IMR-90 (cell line): ENCODE measurements at regions not wholly inside any gene's neighbourhood (a gene's known extent, or its start where the extent isn't known, plus 50 kb on each side); places are given as distances from the start of the nearest gene placed in this dataset.

Source experiments
- ATAC-seq: fragments of 200-7000 bp; cut with Tn5 transposase; 2 replicates; pipeline ENCODE4 v1.9.1; 2020; ENCODE audit warnings: low read depth, mild to moderate bottlenecking, moderate library complexity
- BruUV-seq: library from RNA; stranded (reverse); fragments of 400-500 nt; replicated peaks from 2 replicates; lab custom pipeline; 2021; lab: Mats Ljungman, UMichigan
- CTCF ChIA-PET: fragments of 300-600 bp; formaldehyde crosslinking; extraction: SDS; loops from one replicate; lab custom pipeline; 2021; ENCODE audit warnings: antibody characterized with exemption; lab: Yijun Ruan, JAX
- POLR2A ChIA-PET: fragments of 300-600 bp; sonication (Branson Sonifier 250); formaldehyde crosslinking; loops from one replicate; lab custom pipeline; 2022; ENCODE audit warnings: antibody characterized with exemption; ENCODE audit not compliant: unreplicated experiment; lab: Charles Lee
- DNase-seq: peaks from one replicate; pipeline ENCODE4 v3.0.0; 2013
- H2AFZ ChIP-seq: replicated peaks from 2 replicates; pipeline ENCODE3; 2013; ENCODE audit warnings: low read length, mild to moderate bottlenecking; ENCODE audit not compliant: poor library complexity
- H2AK5ac ChIP-seq: 2 replicates; pipeline ENCODE4 v1.6.1; 2013; ENCODE audit warnings: low read depth, low read length, inconsistent platforms
- H2AK9ac ChIP-seq: replicated peaks from 2 replicates; pipeline ENCODE3; 2013; ENCODE audit warnings: mild to moderate bottlenecking, low read depth, low read length, moderate library complexity; ENCODE audit not compliant: poor library complexity
- H2BK120ac ChIP-seq: 2 replicates; pipeline ENCODE4 v1.6.1; 2013; ENCODE audit warnings: low read depth, low read length, inconsistent platforms
- H2BK15ac ChIP-seq: 3 replicates; pipeline ENCODE4 v1.6.1; 2013; ENCODE audit warnings: low read depth, low read length, inconsistent platforms
- H2BK20ac ChIP-seq: 2 replicates; pipeline ENCODE4 v1.6.1; 2013; ENCODE audit warnings: low read depth, mild to moderate bottlenecking, inconsistent platforms, low read length, moderate library complexity
- H2BK5ac ChIP-seq: 2 replicates; pipeline ENCODE4 v1.6.1; 2013; ENCODE audit warnings: mild to moderate bottlenecking, low read depth, low read length, inconsistent platforms; ENCODE audit not compliant: poor library complexity, severe bottlenecking
- H3K14ac ChIP-seq: replicated peaks from 2 replicates; pipeline ENCODE4 v1.6.1; 2013; ENCODE audit warnings: low read depth, low read length, inconsistent platforms
- H3K18ac ChIP-seq: 2 replicates; pipeline ENCODE4 v1.6.1; 2013; ENCODE audit warnings: low read depth, low read length, control low read depth
- H3K23ac ChIP-seq: 2 replicates; pipeline ENCODE4 v1.6.1; 2013; ENCODE audit warnings: low read depth, low read length, inconsistent platforms
- H3K27ac ChIP-seq: 2 replicates; pipeline ENCODE4 v1.5.1; 2013; ENCODE audit warnings: mild to moderate bottlenecking, control low read depth, low read length; ENCODE audit not compliant: insufficient read depth
- H3K27me3 ChIP-seq: 2 replicates; pipeline ENCODE4 v1.6.1; 2013; ENCODE audit warnings: low read length; ENCODE audit not compliant: control insufficient read depth, insufficient read depth
- H3K36me3 ChIP-seq: 2 replicates; pipeline ENCODE4 v1.6.1; 2013; ENCODE audit warnings: low read length, mixed read lengths; ENCODE audit not compliant: control insufficient read depth, insufficient read depth
- H3K4ac ChIP-seq: 2 replicates; pipeline ENCODE4 v1.6.1; 2013; ENCODE audit warnings: low read depth, low read length, inconsistent platforms
- H3K4me1 ChIP-seq: 2 replicates; pipeline ENCODE4 v1.6.1; 2013; ENCODE audit warnings: low read length, mixed read lengths; ENCODE audit not compliant: control insufficient read depth, insufficient read depth
- H3K4me2 ChIP-seq: 2 replicates; pipeline ENCODE4 v1.6.1; 2013; ENCODE audit warnings: low read depth, mild to moderate bottlenecking, control low read depth, low read length, moderate library complexity
- H3K4me3 ChIP-seq: 2 replicates; pipeline ENCODE4 v1.5.1; 2013; ENCODE audit warnings: low read depth, mild to moderate bottlenecking, control low read depth, low read length, moderate library complexity; ENCODE audit not compliant: insufficient read depth
- H3K56ac ChIP-seq: 2 replicates; pipeline ENCODE4 v1.6.1; 2013; ENCODE audit warnings: low read length, inconsistent platforms; ENCODE audit not compliant: insufficient read depth; ENCODE audit errors: extremely low read depth
- H3K79me1 ChIP-seq, 2 experiments: 2 replicates each; pipeline ENCODE4 v1.6.1; 2013; ENCODE audit warnings: low read length in 2 of 2, inconsistent platforms in 1 of 2, low read depth in 1 of 2
- H3K9ac ChIP-seq: 2 replicates; pipeline ENCODE4 v1.6.1; 2013; ENCODE audit warnings: low read depth, low read length, control low read depth
- H3K9me1 ChIP-seq: 2 replicates; pipeline ENCODE4 v1.6.1; 2013; ENCODE audit warnings: low read length, inconsistent platforms; ENCODE audit not compliant: insufficient read depth
- H3K9me3 ChIP-seq: 2 replicates; pipeline ENCODE4 v1.6.1; 2013; ENCODE audit warnings: low read length; ENCODE audit not compliant: control insufficient read depth, insufficient read depth
- H4K20me1 ChIP-seq: 2 replicates; pipeline ENCODE4 v1.6.1; 2013; ENCODE audit warnings: low read length, inconsistent platforms; ENCODE audit not compliant: insufficient read depth
- H4K5ac ChIP-seq: 2 replicates; pipeline ENCODE4 v1.6.1; 2013; ENCODE audit warnings: mild to moderate bottlenecking, low read depth, low read length, control low read depth
- H4K8ac ChIP-seq, 2 experiments: 2 replicates each; pipeline ENCODE4 v1.6.1; 2013; ENCODE audit warnings: low read depth in 2 of 2, low read length in 2 of 2, control low read depth in 1 of 2, inconsistent platforms in 1 of 2
- H4K91ac ChIP-seq: 2 replicates; pipeline ENCODE4 v1.6.1; 2013; ENCODE audit warnings: low read depth, low read length, inconsistent platforms; ENCODE audit not compliant: insufficient read depth
- FOS ChIP-seq: fragments of 150-350 bp; IDR thresholded peaks from 2 replicates; pipeline ENCODE4 v1.6.1; 2016; ENCODE audit warnings: low read depth, low read length
- MAFK ChIP-seq: IDR thresholded peaks from 2 replicates; pipeline ENCODE4 v1.6.1; 2012; ENCODE audit warnings: low read depth, low read length, improper control_type of control experiment
- RCOR1 ChIP-seq: IDR thresholded peaks from 2 replicates; pipeline ENCODE4 v1.6.1; 2012; ENCODE audit warnings: mild to moderate bottlenecking, low read length, improper control_type of control experiment; ENCODE audit not compliant: insufficient replicate concordance
- WGBS, 2 experiments: methylation state at CpG; one replicate each; pipeline versions ENCODE4 v1.1.5 to v1.1.7; 2013; ENCODE audit warnings: missing lambda C conversion rate in 2 of 2; ENCODE audit not compliant: insufficient read length in 1 of 2; ENCODE audit errors: extremely low coverage in 2 of 2; 5-methylcytosine and 5-hydroxymethylcytosine counted together
- dilution Hi-C: fragments of 300-500 bp; cut with HindIII; formaldehyde crosslinking; loops from one replicate; pipeline ENCODE4 v1.14.3; 2018; ENCODE audit warnings: low sequenced_read_pairs; ENCODE audit not compliant: unreplicated experiment
- in situ Hi-C: fragments of 300-500 bp; cut with MboI; formaldehyde crosslinking; loops from 3 replicates; pipeline ENCODE4 v1.14.3; 2019; ENCODE audit warnings: low sequenced_read_pairs, inconsistent platforms, mixed read lengths
- intact Hi-C: fragments of 100-400 bp; cut with micrococcal nuclease; formaldehyde crosslinking; loops from 2 replicates; pipeline ENCODE4 v1.10.0; 2022

GRCh38 chrX:120736989-120737388 is 107.1 kb upstream of the C1GALT1C1 start:
- no peaks in the 10 kb centered on the region for H3K9me1 ChIP-seq
- no peak overlapping the region for H3K9ac ChIP-seq
- 0 out of 2 replicates have a peak, but pooled peaks have one; percentile 6 for TF ChIP-seq MAFK
- TF ChIP-seq RCOR1, result no peak
- 0 out of 2 replicates have a peak, but pooled peaks have one; percentile 11 for TF ChIP-seq FOS
- H2BK120ac ChIP-seq, result no peak overlapping the region
- no peak overlapping the region for H3K56ac ChIP-seq
- ATAC-seq (no peak), DNase-seq (peak; percentile 37)
- no peaks in the 10 kb centered on the region for H4K20me1 ChIP-seq
- no peak overlapping the region for H3K27ac ChIP-seq
- no peak overlapping the region for H2BK5ac ChIP-seq
- no peaks in the 10 kb centered on the region for H3K4me1 ChIP-seq
- dilution Hi-C loops, result no loop called here
- H3K79me1 ChIP-seq, result no peaks in the 10 kb centered on the region
- H2AFZ ChIP-seq, result no peak overlapping the region
- no peak overlapping the region for H3K4me3 ChIP-seq
- no CpG with 5 or more reads among the region's 1 CpG for WGBS, 2 experiments
- H3K4me2 ChIP-seq, result no peak overlapping the region
- H3K9me3 ChIP-seq, result no peaks in the 10 kb centered on the region
- intact Hi-C loops, result no loop called here
- no peak overlapping the region for H3K23ac ChIP-seq
- no peaks in the 10 kb centered on the region for H3K27me3 ChIP-seq
- no peak overlapping the region for H4K5ac ChIP-seq
- H2AK5ac ChIP-seq, result no peak overlapping the region
- H3K36me3 ChIP-seq, result no peaks in the 10 kb centered on the region
- no peak overlapping the region for H3K18ac ChIP-seq
- no peak overlapping the region for H2BK15ac ChIP-seq
- H3K4ac ChIP-seq, result no peak overlapping the region
- no peak overlapping the region for H2BK20ac ChIP-seq
- no peak overlapping the region for H3K14ac ChIP-seq
- in situ Hi-C loops, result no loop called here
- POLR2A ChIA-PET, result no interaction called here
- no TSS peak for BruUV-seq
- H4K91ac ChIP-seq, result no peak overlapping the region
- CTCF ChIA-PET, result interaction anchor here (0.6 kb wide), 1 partner anchor 12 kb away, joined by 3 read pairs; no protein-coding TSS in a partner anchor
- no peak overlapping the region for H4K8ac ChIP-seq
- no peak overlapping the region for H2AK9ac ChIP-seq
